Panc1 (cell line): ENCODE measurements at regions not wholly inside any gene's neighbourhood (a gene's known extent, or its start where the extent isn't known, plus 50 kb on each side); places are given as distances from the start of the nearest gene placed in this dataset.

Source experiments
- ATAC-seq: fragments of 200-7000 bp; cut with Tn5 transposase; 2 replicates; pipeline ENCODE4 v1.9.1; 2020; ENCODE audit warnings: mild to moderate bottlenecking, moderate library complexity
- BruUV-seq: library from RNA; stranded (reverse); fragments of 400-500 nt; replicated peaks from 2 replicates; lab custom pipeline; 2021; lab: Mats Ljungman, UMichigan
- CTCF ChIA-PET: fragments of 300-600 bp; sonication (Branson Sonifier 250); formaldehyde crosslinking; loops from one replicate; lab custom pipeline; 2022; ENCODE audit warnings: antibody characterized with exemption; lab: Charles Lee
- POLR2A ChIA-PET: fragments of 300-600 bp; sonication (Branson Sonifier 250); formaldehyde crosslinking; loops from one replicate; lab custom pipeline; 2022; ENCODE audit warnings: antibody characterized with exemption; lab: Charles Lee
- DNase-seq: peaks from one replicate; pipeline ENCODE4 v3.0.0-alpha.2; 2010; ENCODE audit warnings: low read depth, low spot score
- H3K27ac ChIP-seq: 2 replicates; pipeline ENCODE4 v1.5.1; 2011; ENCODE audit warnings: mild to moderate bottlenecking, low read length, inconsistent platforms
- H3K27me3 ChIP-seq: fragments of 200-500 bp; sonication (Bioruptor generic); 2 replicates; pipeline ENCODE4 v1.6.0; 2014; ENCODE audit warnings: low read length, inconsistent platforms; ENCODE audit not compliant: control insufficient read depth, insufficient read depth
- H3K36me3 ChIP-seq: fragments of 200-500 bp; sonication (Bioruptor generic); 2 replicates; pipeline ENCODE4 v1.5.1; 2014; ENCODE audit warnings: inconsistent platforms, mild to moderate bottlenecking, low read length, moderate library complexity; ENCODE audit not compliant: control insufficient read depth, insufficient read depth
- H3K4me1 ChIP-seq: 2 replicates; pipeline ENCODE4 v1.5.1; 2011; ENCODE audit warnings: inconsistent platforms, mild to moderate bottlenecking, low read length, moderate library complexity; ENCODE audit not compliant: control insufficient read depth, insufficient read depth
- H3K4me3 ChIP-seq, 2 experiments: 2 replicates each; pipeline ENCODE4 v1.5.1; 2011 to 2012; ENCODE audit warnings: low read depth in 2 of 2, low read length in 2 of 2, mild to moderate bottlenecking in 2 of 2, inconsistent platforms in 1 of 2, moderate library complexity in 1 of 2
- H3K9me3 ChIP-seq: fragments of 200-500 bp; sonication (Bioruptor generic); 2 replicates; pipeline ENCODE4 v1.5.1; 2014; ENCODE audit warnings: low read depth, mild to moderate bottlenecking, inconsistent platforms, low read length, moderate library complexity; ENCODE audit not compliant: control insufficient read depth, insufficient read depth
- POLR2AphosphoS5 ChIP-seq: IDR thresholded peaks from 2 replicates; pipeline ENCODE4 v1.6.1; 2012; ENCODE audit warnings: mild to moderate bottlenecking, low read depth, low read length, moderate library complexity
- SIN3A ChIP-seq: IDR thresholded peaks from 2 replicates; pipeline ENCODE4 v1.6.1; 2012; ENCODE audit warnings: low read depth, mild to moderate bottlenecking, low read length, moderate library complexity, borderline replicate concordance; ENCODE audit not compliant: insufficient read depth
- TCF7L2 ChIP-seq: IDR thresholded peaks from 2 replicates; pipeline ENCODE4 v1.6.1; 2011; ENCODE audit warnings: mild to moderate bottlenecking, low read depth, low read length, inconsistent platforms
- in situ Hi-C: cut with HindIII; loops from 2 replicates; pipeline ENCODE4 v1.10.0; 2016; ENCODE audit warnings: low sequenced_read_pairs, low pct_unique_long_range_greater_than_20kb
- intact Hi-C: fragments of 100-400 bp; cut with micrococcal nuclease; formaldehyde crosslinking; loops from one replicate; pipeline ENCODE4 v1.10.0; 2022; ENCODE audit not compliant: unreplicated experiment
- TF ChIP-seq, protein P1 (sequence below): fragments of 450-650 bp; IDR thresholded peaks from 2 replicates; pipeline ENCODE4 v1.5.1; 2017; ENCODE audit warnings: mild to moderate bottlenecking
- TF ChIP-seq, protein P2 (sequence below), 2 experiments: IDR thresholded peaks; 2 replicates each; pipeline ENCODE4 v1.6.1; 2011 to 2012; ENCODE audit warnings: low read depth in 2 of 2, control low read depth in 1 of 2, low read length in 1 of 2, mild to moderate bottlenecking in 1 of 2, moderate library complexity in 1 of 2; ENCODE audit not compliant: insufficient read depth in 1 of 2

DNA sequence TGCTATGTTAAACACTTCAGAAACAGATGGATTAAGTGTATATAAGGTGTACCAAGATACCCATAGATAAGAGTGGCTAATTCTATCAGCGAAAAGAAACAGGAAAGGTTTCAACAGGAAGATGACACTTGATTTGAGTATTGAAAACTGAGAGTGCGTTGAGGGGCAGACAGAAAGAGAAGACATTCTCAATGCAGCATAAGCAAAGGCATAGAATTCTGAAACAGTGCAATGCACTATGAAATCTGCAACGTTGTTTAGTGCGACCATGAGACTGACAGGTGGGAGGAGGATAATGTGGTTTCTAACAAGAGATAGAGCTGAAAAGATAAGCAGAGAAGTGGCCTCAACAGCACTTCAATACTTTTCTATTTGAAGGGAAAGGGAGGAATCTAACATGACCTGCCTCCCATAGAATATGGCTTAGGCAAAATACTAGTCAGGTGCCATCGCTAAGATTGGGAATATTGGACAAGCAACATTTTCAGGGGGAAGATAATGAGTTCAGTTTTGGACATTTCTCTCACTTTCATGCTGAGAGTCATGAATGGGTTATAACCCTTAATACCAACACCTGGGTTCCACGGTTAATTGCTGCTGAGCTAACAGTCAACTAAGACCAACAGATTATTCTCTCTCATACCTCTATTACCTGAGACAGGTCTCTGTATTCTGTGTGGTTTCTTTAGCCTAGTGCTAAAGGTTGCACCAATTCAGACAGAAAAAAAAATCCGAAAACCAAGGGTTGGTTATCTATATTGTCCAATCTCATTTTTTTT is 312.9 kb upstream of the ARID1B start:
- no peaks in the 10 kb centered on the region for H3K4me1 ChIP-seq
- ChIA-PET CTCF (no interaction called here), POLR2A (no interaction called here)
- intact Hi-C loops (no loop called here), in situ Hi-C loops (no loop called here)
- H3K27ac ChIP-seq: no peak overlapping the region; the same call in 1 of the 2 replicates
- H3K36me3 ChIP-seq: no peaks in the 10 kb centered on the region
- no peak for ATAC-seq
- TF ChIP-seq, protein P1, sequence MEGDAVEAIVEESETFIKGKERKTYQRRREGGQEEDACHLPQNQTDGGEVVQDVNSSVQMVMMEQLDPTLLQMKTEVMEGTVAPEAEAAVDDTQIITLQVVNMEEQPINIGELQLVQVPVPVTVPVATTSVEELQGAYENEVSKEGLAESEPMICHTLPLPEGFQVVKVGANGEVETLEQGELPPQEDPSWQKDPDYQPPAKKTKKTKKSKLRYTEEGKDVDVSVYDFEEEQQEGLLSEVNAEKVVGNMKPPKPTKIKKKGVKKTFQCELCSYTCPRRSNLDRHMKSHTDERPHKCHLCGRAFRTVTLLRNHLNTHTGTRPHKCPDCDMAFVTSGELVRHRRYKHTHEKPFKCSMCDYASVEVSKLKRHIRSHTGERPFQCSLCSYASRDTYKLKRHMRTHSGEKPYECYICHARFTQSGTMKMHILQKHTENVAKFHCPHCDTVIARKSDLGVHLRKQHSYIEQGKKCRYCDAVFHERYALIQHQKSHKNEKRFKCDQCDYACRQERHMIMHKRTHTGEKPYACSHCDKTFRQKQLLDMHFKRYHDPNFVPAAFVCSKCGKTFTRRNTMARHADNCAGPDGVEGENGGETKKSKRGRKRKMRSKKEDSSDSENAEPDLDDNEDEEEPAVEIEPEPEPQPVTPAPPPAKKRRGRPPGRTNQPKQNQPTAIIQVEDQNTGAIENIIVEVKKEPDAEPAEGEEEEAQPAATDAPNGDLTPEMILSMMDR: no peak
- TF ChIP-seq TCF7L2: no peak
- TF ChIP-seq SIN3A: no peak
- no peak for TF ChIP-seq POLR2AphosphoS5
- TF ChIP-seq, protein P2, sequence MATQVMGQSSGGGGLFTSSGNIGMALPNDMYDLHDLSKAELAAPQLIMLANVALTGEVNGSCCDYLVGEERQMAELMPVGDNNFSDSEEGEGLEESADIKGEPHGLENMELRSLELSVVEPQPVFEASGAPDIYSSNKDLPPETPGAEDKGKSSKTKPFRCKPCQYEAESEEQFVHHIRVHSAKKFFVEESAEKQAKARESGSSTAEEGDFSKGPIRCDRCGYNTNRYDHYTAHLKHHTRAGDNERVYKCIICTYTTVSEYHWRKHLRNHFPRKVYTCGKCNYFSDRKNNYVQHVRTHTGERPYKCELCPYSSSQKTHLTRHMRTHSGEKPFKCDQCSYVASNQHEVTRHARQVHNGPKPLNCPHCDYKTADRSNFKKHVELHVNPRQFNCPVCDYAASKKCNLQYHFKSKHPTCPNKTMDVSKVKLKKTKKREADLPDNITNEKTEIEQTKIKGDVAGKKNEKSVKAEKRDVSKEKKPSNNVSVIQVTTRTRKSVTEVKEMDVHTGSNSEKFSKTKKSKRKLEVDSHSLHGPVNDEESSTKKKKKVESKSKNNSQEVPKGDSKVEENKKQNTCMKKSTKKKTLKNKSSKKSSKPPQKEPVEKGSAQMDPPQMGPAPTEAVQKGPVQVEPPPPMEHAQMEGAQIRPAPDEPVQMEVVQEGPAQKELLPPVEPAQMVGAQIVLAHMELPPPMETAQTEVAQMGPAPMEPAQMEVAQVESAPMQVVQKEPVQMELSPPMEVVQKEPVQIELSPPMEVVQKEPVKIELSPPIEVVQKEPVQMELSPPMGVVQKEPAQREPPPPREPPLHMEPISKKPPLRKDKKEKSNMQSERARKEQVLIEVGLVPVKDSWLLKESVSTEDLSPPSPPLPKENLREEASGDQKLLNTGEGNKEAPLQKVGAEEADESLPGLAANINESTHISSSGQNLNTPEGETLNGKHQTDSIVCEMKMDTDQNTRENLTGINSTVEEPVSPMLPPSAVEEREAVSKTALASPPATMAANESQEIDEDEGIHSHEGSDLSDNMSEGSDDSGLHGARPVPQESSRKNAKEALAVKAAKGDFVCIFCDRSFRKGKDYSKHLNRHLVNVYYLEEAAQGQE (IDR thresholded peaks at IDR 0.05; ENCODE audit: insufficient read depth in 1 of 2, low read depth in 2 of 2, low read length in 1 of 2): no peak
- no peaks in the 10 kb centered on the region; the same call in 1 of the 2 replicates for H3K27me3 ChIP-seq
- BruUV-seq: no TSS peak
- DNase-seq: no peak
- H3K4me3 ChIP-seq: no peak overlapping the region
- H3K9me3 ChIP-seq: no peaks in the 10 kb centered on the region

DNA sequence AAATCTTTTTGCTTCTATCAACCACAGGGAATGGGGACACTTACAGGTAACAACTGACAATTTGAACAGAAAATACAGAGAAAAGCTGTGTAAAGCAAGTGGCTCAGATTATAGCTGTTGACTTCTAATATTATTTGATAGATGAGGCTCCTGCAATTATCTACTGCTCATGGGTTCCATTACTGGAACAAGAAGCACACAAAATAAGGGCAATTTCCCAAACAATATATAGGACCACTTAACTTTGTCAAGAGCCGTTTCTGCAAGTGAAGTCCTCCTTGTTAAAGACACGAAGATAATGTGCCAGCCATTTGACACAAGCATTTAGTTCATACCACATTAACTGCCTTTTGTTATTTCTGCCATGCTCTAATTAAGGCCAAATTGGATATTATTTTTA is 315.5 kb upstream of the ARID1B start:
- Histone ChIP-seq H3K9me3 (no peaks in the 10 kb centered on the region), H3K36me3 (no peaks in the 10 kb centered on the region), H3K27me3 (no peaks in the 10 kb centered on the region; the same call in 1 of the 2 replicates), H3K27ac (no peak overlapping the region), H3K4me3 (no peak overlapping the region), H3K4me1 (no peaks in the 10 kb centered on the region)
- no peak for ATAC-seq
- TF ChIP-seq, protein P1: no peak
- TF ChIP-seq, protein P2 (IDR thresholded peaks at IDR 0.05; ENCODE audit: insufficient read depth in 1 of 2, low read depth in 2 of 2, low read length in 1 of 2): no peak
- TF ChIP-seq TCF7L2 (no peak), SIN3A (no peak), POLR2AphosphoS5 (no peak)
- no TSS peak for BruUV-seq
- in situ Hi-C loops (no loop called here), intact Hi-C loops (no loop called here)
- CTCF ChIA-PET: no interaction called here
- no peak for DNase-seq
- POLR2A ChIA-PET: no interaction called here
